ENCODE measurements at regions not wholly inside any gene's neighbourhood (a gene's known extent, or its start where the extent isn't known, plus 50 kb on each side); places are given as distances from the start of the nearest gene placed in this dataset.

GRCh38 chr2:145007093-145007959 is 487.4 kb upstream of the ZEB2 start:
- TF ChIP-seq, protein P1, sequence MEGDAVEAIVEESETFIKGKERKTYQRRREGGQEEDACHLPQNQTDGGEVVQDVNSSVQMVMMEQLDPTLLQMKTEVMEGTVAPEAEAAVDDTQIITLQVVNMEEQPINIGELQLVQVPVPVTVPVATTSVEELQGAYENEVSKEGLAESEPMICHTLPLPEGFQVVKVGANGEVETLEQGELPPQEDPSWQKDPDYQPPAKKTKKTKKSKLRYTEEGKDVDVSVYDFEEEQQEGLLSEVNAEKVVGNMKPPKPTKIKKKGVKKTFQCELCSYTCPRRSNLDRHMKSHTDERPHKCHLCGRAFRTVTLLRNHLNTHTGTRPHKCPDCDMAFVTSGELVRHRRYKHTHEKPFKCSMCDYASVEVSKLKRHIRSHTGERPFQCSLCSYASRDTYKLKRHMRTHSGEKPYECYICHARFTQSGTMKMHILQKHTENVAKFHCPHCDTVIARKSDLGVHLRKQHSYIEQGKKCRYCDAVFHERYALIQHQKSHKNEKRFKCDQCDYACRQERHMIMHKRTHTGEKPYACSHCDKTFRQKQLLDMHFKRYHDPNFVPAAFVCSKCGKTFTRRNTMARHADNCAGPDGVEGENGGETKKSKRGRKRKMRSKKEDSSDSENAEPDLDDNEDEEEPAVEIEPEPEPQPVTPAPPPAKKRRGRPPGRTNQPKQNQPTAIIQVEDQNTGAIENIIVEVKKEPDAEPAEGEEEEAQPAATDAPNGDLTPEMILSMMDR (conservative IDR thresholded peaks at IDR 0.05 in 1 of 2, IDR thresholded peaks at IDR 0.05 in 1 of 2; ENCODE audit: low read depth in 1 of 2, low read length in 2 of 2) = peak in 1 of 2 donors; percentile 11
- no peak for TF ChIP-seq EZH2 (IDR thresholded peaks at IDR 0.05; ENCODE audit: low read length, missing control alignments)

All from fibroblast of lung (primary cell).